ENCODE measurements at regions not wholly inside any gene's neighbourhood (a gene's known extent, or its start where the extent isn't known, plus 50 kb on each side); places are given as distances from the start of the nearest gene placed in this dataset.

- no peaks in the 10 kb centered on the region for H3K27me3 ChIP-seq (ENCODE audit: insufficient read depth, low read length)
- no peak overlapping the region for H3K4me3 ChIP-seq (replicated peaks in 1 of 2; ENCODE audit: low read depth in 1 of 2, low read length in 2 of 2)
- H3K4me1 ChIP-seq (ENCODE audit: control insufficient read depth in 1 of 2, insufficient read depth in 2 of 2, low read length in 2 of 2): no peaks in the 10 kb centered on the region
- RAD21 ChIA-PET (ENCODE audit: low non-redundant PET in 1 of 2, low total read pairs in 2 of 2, uncharacterized antibody in 2 of 2, unreplicated experiment in 2 of 2): no interaction called here
- H3K9me2 ChIP-seq (ENCODE audit: insufficient read depth): no peaks in the 10 kb centered on the region
- CTCF ChIA-PET: no interaction called here
- POLR2A ChIA-PET: no interaction called here
- no peak overlapping the region for H2AFZ ChIP-seq (ENCODE audit: low read depth, low read length, poor library complexity, severe bottlenecking)
- H3K79me2 ChIP-seq (ENCODE audit: insufficient read depth, low read length): no peaks in the 10 kb centered on the region
- H3K9me3 ChIP-seq (ENCODE audit: control insufficient read depth in 1 of 2, insufficient read depth in 1 of 2, low read depth in 1 of 2, low read length in 2 of 2): no peaks in the 10 kb centered on the region
- intact Hi-C loops (cut with micrococcal nuclease): no loop called here
- TF ChIP-seq POLR2AphosphoS5 (IDR thresholded peaks at IDR 0.05; ENCODE audit: low read depth, low read length): no peak
- TF ChIP-seq FOSL1 (IDR thresholded peaks at IDR 0.05; ENCODE audit: low read depth): 0 out of 2 replicates have a peak, but pooled peaks have one; percentile 16
- no peak for TF ChIP-seq ZNF274 (IDR thresholded peaks at IDR 0.05; ENCODE audit: low read depth, low read length)
- TF ChIP-seq, protein P1, sequence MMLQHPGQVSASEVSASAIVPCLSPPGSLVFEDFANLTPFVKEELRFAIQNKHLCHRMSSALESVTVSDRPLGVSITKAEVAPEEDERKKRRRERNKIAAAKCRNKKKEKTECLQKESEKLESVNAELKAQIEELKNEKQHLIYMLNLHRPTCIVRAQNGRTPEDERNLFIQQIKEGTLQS (IDR thresholded peaks at IDR 0.05): no peak
- no TSS peak for BruUV-seq (replicated peaks)
- ATAC-seq (no peak), DNase-seq (ENCODE audit: low read depth, low spot score) (no peak)
- no peaks in the 10 kb centered on the region for H3K36me3 ChIP-seq (ENCODE audit: control insufficient read depth in 1 of 2, insufficient read depth in 2 of 2, low read length in 2 of 2)
- H3K9ac ChIP-seq (ENCODE audit: low read length): no peak overlapping the region
- H4K20me1 ChIP-seq (ENCODE audit: insufficient read depth): no peaks in the 10 kb centered on the region
- no peak overlapping the region for H3K4me2 ChIP-seq (ENCODE audit: low read length)
- H3K27ac ChIP-seq (ENCODE audit: low read depth, low read length): no peak overlapping the region
These were observed 434.9 kb upstream of the GALNTL6 start for GRCh38 chr4:171378323-171378722.

DNA sequence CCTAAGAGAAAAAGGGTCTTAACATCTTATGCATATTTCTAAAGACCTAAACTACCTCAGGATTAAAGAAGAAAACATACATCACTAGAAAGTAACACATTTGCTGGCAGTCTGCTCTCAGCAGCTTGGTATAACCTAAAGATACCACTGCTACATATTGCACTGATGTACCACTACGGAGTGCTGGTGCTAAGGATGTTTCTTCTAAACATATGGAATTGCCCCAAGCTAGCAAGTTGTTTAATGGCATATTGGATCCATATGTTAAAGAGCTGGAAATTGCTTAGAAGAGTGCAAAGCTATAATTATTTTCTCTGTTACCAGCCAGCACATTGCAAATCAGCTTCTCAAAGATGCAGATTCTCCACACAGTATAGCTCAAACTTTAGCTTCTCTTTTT is 436.5 kb upstream of the GALNTL6 start:
- BruUV-seq (replicated peaks): no TSS peak
- CTCF ChIA-PET: no interaction called here
- TF ChIP-seq YY1 (IDR thresholded peaks at IDR 0.05; ENCODE audit: extremely low read depth, insufficient replicate concordance, low read depth, low read length): no peak
- TF ChIP-seq CEBPB (IDR thresholded peaks at IDR 0.05; ENCODE audit: low read depth): no peak
- TF ChIP-seq EGR1 (IDR thresholded peaks at IDR 0.05; ENCODE audit: low read depth): no peak
- no peak for TF ChIP-seq SRF (IDR thresholded peaks at IDR 0.05; ENCODE audit: low read depth)
- TF ChIP-seq SP1 (IDR thresholded peaks at IDR 0.05; ENCODE audit: low read depth): no peak
- TF ChIP-seq, protein P1 (IDR thresholded peaks at IDR 0.05): no peak
- no peak for TF ChIP-seq TCF7L2 (IDR thresholded peaks at IDR 0.05; ENCODE audit: borderline replicate concordance, extremely low read depth, insufficient read depth, insufficient read length)
- TF ChIP-seq SIN3A (IDR thresholded peaks at IDR 0.05; ENCODE audit: low read depth): no peak
- TF ChIP-seq, protein P2, sequence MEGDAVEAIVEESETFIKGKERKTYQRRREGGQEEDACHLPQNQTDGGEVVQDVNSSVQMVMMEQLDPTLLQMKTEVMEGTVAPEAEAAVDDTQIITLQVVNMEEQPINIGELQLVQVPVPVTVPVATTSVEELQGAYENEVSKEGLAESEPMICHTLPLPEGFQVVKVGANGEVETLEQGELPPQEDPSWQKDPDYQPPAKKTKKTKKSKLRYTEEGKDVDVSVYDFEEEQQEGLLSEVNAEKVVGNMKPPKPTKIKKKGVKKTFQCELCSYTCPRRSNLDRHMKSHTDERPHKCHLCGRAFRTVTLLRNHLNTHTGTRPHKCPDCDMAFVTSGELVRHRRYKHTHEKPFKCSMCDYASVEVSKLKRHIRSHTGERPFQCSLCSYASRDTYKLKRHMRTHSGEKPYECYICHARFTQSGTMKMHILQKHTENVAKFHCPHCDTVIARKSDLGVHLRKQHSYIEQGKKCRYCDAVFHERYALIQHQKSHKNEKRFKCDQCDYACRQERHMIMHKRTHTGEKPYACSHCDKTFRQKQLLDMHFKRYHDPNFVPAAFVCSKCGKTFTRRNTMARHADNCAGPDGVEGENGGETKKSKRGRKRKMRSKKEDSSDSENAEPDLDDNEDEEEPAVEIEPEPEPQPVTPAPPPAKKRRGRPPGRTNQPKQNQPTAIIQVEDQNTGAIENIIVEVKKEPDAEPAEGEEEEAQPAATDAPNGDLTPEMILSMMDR (IDR thresholded peaks at IDR 0.05 in 2 of 3, conservative IDR thresholded peaks at IDR 0.05 in 1 of 3; ENCODE audit: borderline replicate concordance in 1 of 3, insufficient read depth in 1 of 3, low read depth in 2 of 3, low read length in 2 of 3): no peak
- TF ChIP-seq, protein P3, sequence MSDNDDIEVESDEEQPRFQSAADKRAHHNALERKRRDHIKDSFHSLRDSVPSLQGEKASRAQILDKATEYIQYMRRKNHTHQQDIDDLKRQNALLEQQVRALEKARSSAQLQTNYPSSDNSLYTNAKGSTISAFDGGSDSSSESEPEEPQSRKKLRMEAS (IDR thresholded peaks at IDR 0.05): no peak
- TF ChIP-seq EZH2phosphoT487 (IDR thresholded peaks at IDR 0.05; ENCODE audit: borderline replicate concordance): no peak
- TF ChIP-seq, protein P4, sequence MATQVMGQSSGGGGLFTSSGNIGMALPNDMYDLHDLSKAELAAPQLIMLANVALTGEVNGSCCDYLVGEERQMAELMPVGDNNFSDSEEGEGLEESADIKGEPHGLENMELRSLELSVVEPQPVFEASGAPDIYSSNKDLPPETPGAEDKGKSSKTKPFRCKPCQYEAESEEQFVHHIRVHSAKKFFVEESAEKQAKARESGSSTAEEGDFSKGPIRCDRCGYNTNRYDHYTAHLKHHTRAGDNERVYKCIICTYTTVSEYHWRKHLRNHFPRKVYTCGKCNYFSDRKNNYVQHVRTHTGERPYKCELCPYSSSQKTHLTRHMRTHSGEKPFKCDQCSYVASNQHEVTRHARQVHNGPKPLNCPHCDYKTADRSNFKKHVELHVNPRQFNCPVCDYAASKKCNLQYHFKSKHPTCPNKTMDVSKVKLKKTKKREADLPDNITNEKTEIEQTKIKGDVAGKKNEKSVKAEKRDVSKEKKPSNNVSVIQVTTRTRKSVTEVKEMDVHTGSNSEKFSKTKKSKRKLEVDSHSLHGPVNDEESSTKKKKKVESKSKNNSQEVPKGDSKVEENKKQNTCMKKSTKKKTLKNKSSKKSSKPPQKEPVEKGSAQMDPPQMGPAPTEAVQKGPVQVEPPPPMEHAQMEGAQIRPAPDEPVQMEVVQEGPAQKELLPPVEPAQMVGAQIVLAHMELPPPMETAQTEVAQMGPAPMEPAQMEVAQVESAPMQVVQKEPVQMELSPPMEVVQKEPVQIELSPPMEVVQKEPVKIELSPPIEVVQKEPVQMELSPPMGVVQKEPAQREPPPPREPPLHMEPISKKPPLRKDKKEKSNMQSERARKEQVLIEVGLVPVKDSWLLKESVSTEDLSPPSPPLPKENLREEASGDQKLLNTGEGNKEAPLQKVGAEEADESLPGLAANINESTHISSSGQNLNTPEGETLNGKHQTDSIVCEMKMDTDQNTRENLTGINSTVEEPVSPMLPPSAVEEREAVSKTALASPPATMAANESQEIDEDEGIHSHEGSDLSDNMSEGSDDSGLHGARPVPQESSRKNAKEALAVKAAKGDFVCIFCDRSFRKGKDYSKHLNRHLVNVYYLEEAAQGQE (IDR thresholded peaks at IDR 0.05; ENCODE audit: low read depth): no peak
- TF ChIP-seq RAD21 (IDR thresholded peaks at IDR 0.05; ENCODE audit: low read depth): no peak
- no peak for TF ChIP-seq FOSL1 (IDR thresholded peaks at IDR 0.05; ENCODE audit: low read depth)

More for the DNA sequence above, 436.5 kb upstream of the GALNTL6 start:
- Histone ChIP-seq H3K9me3 (ENCODE audit: control insufficient read depth in 1 of 2, insufficient read depth in 1 of 2, low read depth in 1 of 2, low read length in 2 of 2) (no peaks in the 10 kb centered on the region), H3K4me3 (replicated peaks in 1 of 2; ENCODE audit: low read depth in 1 of 2, low read length in 2 of 2) (no peak overlapping the region), H2AFZ (ENCODE audit: low read depth, low read length, poor library complexity, severe bottlenecking) (no peak overlapping the region), H3K4me1 (ENCODE audit: control insufficient read depth in 1 of 2, insufficient read depth in 2 of 2, low read length in 2 of 2) (no peaks in the 10 kb centered on the region), H3K9ac (ENCODE audit: low read length) (no peak overlapping the region), H3K79me2 (ENCODE audit: insufficient read depth, low read length) (no peaks in the 10 kb centered on the region), H3K4me2 (ENCODE audit: low read length) (no peak overlapping the region), H4K20me1 (ENCODE audit: insufficient read depth) (no peaks in the 10 kb centered on the region), H3K36me3 (ENCODE audit: control insufficient read depth in 1 of 2, insufficient read depth in 2 of 2, low read length in 2 of 2) (no peaks in the 10 kb centered on the region), H3K27me3 (ENCODE audit: insufficient read depth, low read length) (no peaks in the 10 kb centered on the region), H3K27ac (ENCODE audit: low read depth, low read length) (no peak overlapping the region), H3K9me2 (ENCODE audit: insufficient read depth) (no peaks in the 10 kb centered on the region)
- no peak for DNase-seq (ENCODE audit: low read depth, low spot score)
- POLR2A ChIA-PET: no interaction called here
- no peak for ATAC-seq
- intact Hi-C loops (cut with micrococcal nuclease): no loop called here
- RAD21 ChIA-PET (ENCODE audit: low non-redundant PET in 1 of 2, low total read pairs in 2 of 2, uncharacterized antibody in 2 of 2, unreplicated experiment in 2 of 2): no interaction called here
